GM10248 (cell line): ENCODE measurements at regions not wholly inside any gene's neighbourhood (a gene's known extent, or its start where the extent isn't known, plus 50 kb on each side); places are given as distances from the start of the nearest gene placed in this dataset.

Experiments used
- CTCF ChIA-PET: fragments of 300-600 bp; sonication (Branson Sonifier 250); formaldehyde crosslinking; extraction: SDS; loops from one replicate; lab custom pipeline; 2021; ENCODE audit warnings: antibody characterized with exemption; lab: Yijun Ruan, JAX
- POLR2A ChIA-PET: fragments of 350-650 bp; sonication (Branson Sonifier 250); formaldehyde crosslinking; extraction: SDS; loops from one replicate; lab custom pipeline; 2020; ENCODE audit warnings: antibody characterized with exemption; lab: Yijun Ruan, JAX
- DNase-seq: peaks from one replicate; pipeline ENCODE4 v3.0.0; 2012; ENCODE audit errors: extremely low spot score
- TF ChIP-seq, protein P1 (sequence below): IDR thresholded peaks from 2 replicates; pipeline ENCODE4 v1.5.1; 2012; ENCODE audit warnings: mild to moderate bottlenecking, low read depth; ENCODE audit errors: extremely low read depth, missing control alignments, control extremely low read depth

DNA sequence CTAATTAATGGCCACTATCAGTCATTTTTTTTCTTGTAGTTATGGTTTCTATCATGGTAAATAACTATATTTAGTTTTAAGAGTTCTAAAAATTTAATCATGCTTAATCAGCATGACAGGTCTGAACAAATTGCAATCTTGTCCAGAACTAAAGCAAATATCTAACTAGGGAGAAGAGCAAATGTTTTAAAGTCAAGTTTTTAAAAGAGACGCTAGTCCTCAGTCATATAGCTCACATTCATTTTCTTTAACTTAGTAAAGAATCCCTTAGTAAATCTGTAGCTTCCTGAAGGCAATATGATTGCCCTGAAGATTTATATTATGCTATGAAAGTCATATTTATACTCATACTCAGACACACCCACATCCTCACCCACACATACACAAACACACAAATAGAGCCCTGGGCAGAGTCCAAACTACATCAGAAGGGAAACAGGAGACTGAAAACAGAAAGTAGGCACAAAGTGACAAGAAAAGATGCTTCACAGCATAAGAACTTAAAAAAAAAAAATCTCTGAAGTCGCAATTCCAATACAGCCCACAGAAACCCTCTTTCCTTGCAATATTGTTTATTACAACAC, 1149.1 kb downstream of the SI start:
- CTCF ChIA-PET = no interaction called here
- POLR2A ChIA-PET = no interaction called here
- no peak for DNase-seq
- TF ChIP-seq, protein P1, sequence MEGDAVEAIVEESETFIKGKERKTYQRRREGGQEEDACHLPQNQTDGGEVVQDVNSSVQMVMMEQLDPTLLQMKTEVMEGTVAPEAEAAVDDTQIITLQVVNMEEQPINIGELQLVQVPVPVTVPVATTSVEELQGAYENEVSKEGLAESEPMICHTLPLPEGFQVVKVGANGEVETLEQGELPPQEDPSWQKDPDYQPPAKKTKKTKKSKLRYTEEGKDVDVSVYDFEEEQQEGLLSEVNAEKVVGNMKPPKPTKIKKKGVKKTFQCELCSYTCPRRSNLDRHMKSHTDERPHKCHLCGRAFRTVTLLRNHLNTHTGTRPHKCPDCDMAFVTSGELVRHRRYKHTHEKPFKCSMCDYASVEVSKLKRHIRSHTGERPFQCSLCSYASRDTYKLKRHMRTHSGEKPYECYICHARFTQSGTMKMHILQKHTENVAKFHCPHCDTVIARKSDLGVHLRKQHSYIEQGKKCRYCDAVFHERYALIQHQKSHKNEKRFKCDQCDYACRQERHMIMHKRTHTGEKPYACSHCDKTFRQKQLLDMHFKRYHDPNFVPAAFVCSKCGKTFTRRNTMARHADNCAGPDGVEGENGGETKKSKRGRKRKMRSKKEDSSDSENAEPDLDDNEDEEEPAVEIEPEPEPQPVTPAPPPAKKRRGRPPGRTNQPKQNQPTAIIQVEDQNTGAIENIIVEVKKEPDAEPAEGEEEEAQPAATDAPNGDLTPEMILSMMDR = no peak

DNA sequence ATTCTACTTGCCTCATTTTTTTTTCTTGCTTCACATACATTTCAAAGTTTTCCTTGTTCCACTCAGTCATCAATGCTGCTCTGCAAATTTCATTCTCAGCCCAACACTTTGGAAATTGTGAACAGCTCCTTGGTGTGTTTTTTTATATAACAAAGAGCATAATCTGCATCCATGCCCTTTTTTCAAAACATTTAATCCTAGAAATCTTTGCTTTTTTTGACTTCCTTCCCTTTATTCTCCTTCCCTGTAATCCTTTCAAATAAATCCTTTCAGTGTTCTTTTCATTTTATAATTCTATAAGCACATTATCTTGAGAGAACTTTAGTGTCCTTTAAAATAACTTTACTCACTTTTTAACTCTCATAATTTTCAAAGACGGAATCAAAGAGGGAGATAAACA, 1150.8 kb downstream of the SI start:
- no peak for DNase-seq
- TF ChIP-seq, protein P1 = no peak
- ChIA-PET POLR2A (no interaction called here), CTCF (no interaction called here)

DNA sequence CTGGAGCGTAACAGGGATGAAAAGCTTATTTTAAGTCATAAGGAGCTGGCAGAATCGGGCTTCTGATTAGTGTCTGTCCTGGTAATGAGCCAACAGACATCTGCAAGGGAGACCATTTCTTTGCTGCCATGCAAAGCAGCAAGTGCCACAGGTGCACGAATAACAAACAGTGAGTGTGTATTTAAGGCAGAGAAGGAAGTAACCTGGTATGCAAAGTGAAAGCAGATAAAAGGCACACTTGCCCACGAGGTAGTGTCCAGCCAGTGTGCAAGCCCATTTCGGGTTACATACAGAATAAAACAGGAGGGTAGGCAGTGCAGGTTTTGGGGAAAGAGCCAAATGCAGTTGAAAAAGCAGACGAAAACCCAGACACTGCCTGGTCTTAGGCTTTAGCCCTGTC, 1153.7 kb downstream of the SI start:
- CTCF ChIA-PET = no interaction called here
- DNase-seq = no peak
- POLR2A ChIA-PET = no interaction called here
- TF ChIP-seq, protein P1 = no peak

DNA sequence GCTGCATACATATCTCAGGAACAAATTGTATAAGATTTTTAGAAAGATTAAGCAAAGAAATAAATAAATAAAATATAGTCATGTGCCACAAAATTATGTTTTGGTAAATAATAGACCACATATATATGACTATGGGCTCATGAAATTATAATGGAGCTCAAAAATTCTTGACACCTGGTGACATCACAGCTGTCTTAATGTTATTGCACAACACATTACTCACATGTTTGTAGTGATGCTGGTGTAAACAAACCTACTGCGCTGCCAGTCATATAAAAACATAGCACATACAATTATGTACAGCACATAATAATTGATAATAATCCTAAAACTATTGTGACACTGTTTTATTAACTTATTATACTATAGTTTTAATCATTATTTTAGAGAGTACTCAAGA, 1159.1 kb downstream of the SI start:
- POLR2A ChIA-PET = no interaction called here
- no peak for DNase-seq
- CTCF ChIA-PET = no interaction called here
- TF ChIP-seq, protein P1 = no peak

DNA sequence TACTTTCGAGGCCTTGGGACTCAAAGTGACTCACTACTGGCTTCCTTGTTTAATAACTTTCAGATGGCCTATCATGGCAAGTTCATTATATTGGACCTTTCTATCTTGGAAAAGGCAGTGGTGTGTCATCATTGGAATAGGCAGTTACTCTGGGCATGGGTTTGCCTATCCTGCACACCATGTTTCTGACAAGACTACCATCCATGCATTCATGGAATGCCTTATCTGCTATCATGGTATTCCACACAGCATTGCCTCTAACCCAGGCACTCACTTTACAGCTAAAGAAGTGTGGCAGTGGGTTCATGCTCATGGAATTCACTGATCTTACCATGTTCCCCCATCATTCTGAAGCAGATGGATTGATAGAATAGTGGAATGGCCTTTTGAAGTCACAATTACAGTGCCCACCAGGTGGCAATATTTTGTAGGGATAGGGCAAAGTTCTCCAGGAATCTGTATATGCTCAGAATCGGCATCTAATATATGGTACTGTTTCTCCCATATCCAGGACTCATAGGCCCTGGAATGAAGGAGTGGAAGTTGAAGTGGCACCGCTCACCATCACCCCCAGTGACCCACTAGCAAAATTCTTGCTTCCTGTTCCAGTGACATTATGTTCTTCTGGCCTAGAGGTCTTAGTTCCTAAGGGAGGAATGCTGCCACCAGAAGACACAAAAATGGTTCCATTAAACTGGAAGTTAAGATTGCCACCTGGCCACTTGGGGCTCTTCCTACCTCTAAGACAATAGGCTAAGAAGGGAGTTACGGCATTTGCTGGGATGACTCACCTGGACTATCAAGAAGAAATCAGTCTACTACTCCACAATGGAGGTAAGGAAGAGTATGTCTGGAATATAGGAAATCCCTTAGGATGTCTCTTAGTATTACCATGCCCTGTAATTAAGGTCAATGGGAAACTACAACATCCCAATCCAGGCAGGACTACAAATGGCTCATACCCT, 1161.4 kb downstream of the SI start:
- TF ChIP-seq, protein P1 = no peak
- no peak for DNase-seq
- CTCF ChIA-PET = no interaction called here
- POLR2A ChIA-PET = no interaction called here

DNA sequence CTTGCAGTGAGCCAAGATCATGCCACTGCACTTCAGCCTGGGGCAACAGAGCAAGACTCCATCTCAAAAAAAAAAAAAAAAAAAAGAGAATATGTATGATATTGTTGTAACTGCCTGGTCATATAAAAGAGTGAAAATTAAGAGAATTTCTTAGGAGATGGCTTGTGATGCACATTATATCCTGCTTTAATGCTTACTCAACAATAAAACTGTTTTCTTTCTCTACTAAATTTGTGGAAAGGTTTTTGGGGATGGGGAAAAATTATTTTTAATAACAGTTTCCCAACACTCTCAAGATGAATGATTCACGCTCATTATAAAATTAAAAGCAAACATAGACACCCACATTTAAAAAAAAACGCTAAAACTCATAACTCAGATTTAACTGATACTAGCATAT, 1163.0 kb downstream of the SI start:
- ChIA-PET POLR2A (no interaction called here), CTCF (no interaction called here)
- no peak for DNase-seq
- TF ChIP-seq, protein P1 = no peak
